Keratinocyte (primary cell): ENCODE measurements at regions not wholly inside any gene's neighbourhood (a gene's known extent, or its start where the extent isn't known, plus 50 kb on each side); places are given as distances from the start of the nearest gene placed in this dataset.

Experiments used
- DNase-seq: peaks from one replicate; pipeline ENCODE4 v3.0.0-alpha.2; 2011; ENCODE audit warnings: low read depth, missing footprints, low spot score
- FAIRE-seq: peaks from 2 replicates; lab custom pipeline; 2011; peaks lifted over from hg19 to GRCh38; lab: Jason Lieb, UNC
- H2AFZ ChIP-seq: 2 replicates; pipeline ENCODE4 v1.6.0; 2012; ENCODE audit warnings: low read length, control low read depth, inconsistent platforms; ENCODE audit not compliant: control insufficient read depth
- H3K27ac ChIP-seq: 2 replicates; pipeline ENCODE4 v1.5.1; 2011; ENCODE audit warnings: low read length; ENCODE audit not compliant: control insufficient read depth, insufficient read depth
- H3K27me3 ChIP-seq: 3 replicates; pipeline ENCODE4 v1.6.0; 2011; ENCODE audit warnings: low read length; ENCODE audit not compliant: control insufficient read depth, insufficient read depth; ENCODE audit errors: extremely low read depth
- H3K36me3 ChIP-seq, 2 experiments: 2 replicates in 1 of 2; 3 replicates in 1 of 2; pipeline ENCODE4 v1.5.1; 2011; ENCODE audit warnings: low read length in 2 of 2, mild to moderate bottlenecking in 1 of 2; ENCODE audit not compliant: control insufficient read depth in 2 of 2, insufficient read depth in 2 of 2; ENCODE audit errors: extremely low read depth in 1 of 2
- H3K4me1 ChIP-seq: 3 replicates; pipeline ENCODE4 v1.5.1; 2011; ENCODE audit warnings: low read length; ENCODE audit not compliant: control insufficient read depth, insufficient read depth; ENCODE audit errors: extremely low read depth
- H3K4me2 ChIP-seq: 3 replicates; pipeline ENCODE4 v1.6.0; 2011; ENCODE audit warnings: low read depth, low read length; ENCODE audit not compliant: control insufficient read depth, insufficient read depth; ENCODE audit errors: extremely low read depth
- H3K4me3 ChIP-seq, 3 experiments: fragments of 200-600 bp in 1 of 3; sonication (generic) in 1 of 3; 2 replicates in 2 of 3; 3 replicates in 1 of 3; pipeline ENCODE4 v1.5.1; 2011 to 2016; ENCODE audit warnings: low read length in 3 of 3, mild to moderate bottlenecking in 3 of 3, control low read depth in 2 of 3, inconsistent platforms in 1 of 3, low read depth in 1 of 3, mixed read lengths in 1 of 3, mixed run types in 1 of 3, moderate library complexity in 1 of 3; ENCODE audit not compliant: control insufficient read depth in 2 of 3, insufficient read depth in 2 of 3; ENCODE audit errors: extremely low read depth in 1 of 3
- H3K79me2 ChIP-seq: 2 replicates; pipeline ENCODE4 v1.6.0; 2012; ENCODE audit warnings: low read length; ENCODE audit not compliant: control insufficient read depth, insufficient read depth
- H3K9ac ChIP-seq: 3 replicates; pipeline ENCODE4 v1.6.0; 2011; ENCODE audit warnings: low read length; ENCODE audit not compliant: control insufficient read depth, insufficient read depth; ENCODE audit errors: extremely low read depth
- H3K9me1 ChIP-seq: 3 replicates; pipeline ENCODE4 v1.6.0; 2011; ENCODE audit warnings: low read length; ENCODE audit not compliant: control insufficient read depth, insufficient read depth; ENCODE audit errors: extremely low read depth
- H3K9me3 ChIP-seq: 2 replicates; pipeline ENCODE4 v1.5.1; 2012; ENCODE audit warnings: low read depth, low read length; ENCODE audit not compliant: control insufficient read depth
- H4K20me1 ChIP-seq: 3 replicates; pipeline ENCODE4 v1.6.0; 2011; ENCODE audit warnings: low read length; ENCODE audit not compliant: control insufficient read depth, insufficient read depth; ENCODE audit errors: extremely low read depth
- EZH2 ChIP-seq: IDR thresholded peaks from one replicate; pipeline ENCODE4 v1.6.1; 2012; ENCODE audit warnings: inconsistent platforms, mild to moderate bottlenecking, low read length, moderate library complexity
- dilution Hi-C: fragments of 300-500 bp; cut with MboI; formaldehyde crosslinking; loops from one replicate; pipeline ENCODE4 v1.7.0; 2020; ENCODE audit warnings: low sequenced_read_pairs; ENCODE audit not compliant: extremely low pct_ligation_motif_present
- TF ChIP-seq, protein P1 (sequence below), 3 experiments: IDR thresholded peaks in 1 of 3; conservative IDR thresholded peaks in 1 of 3; optimal IDR thresholded peaks in 1 of 3; 2 replicates in 2 of 3; 3 replicates in 1 of 3; pipeline versions ENCODE3 to v1.5.1; 2011; ENCODE audit warnings: low read length in 3 of 3, mild to moderate bottlenecking in 3 of 3, moderate library complexity in 2 of 3, control low read depth in 1 of 3, inconsistent platforms in 1 of 3; ENCODE audit not compliant: insufficient read depth in 2 of 3; ENCODE audit errors: extremely low read depth in 1 of 3

DNA sequence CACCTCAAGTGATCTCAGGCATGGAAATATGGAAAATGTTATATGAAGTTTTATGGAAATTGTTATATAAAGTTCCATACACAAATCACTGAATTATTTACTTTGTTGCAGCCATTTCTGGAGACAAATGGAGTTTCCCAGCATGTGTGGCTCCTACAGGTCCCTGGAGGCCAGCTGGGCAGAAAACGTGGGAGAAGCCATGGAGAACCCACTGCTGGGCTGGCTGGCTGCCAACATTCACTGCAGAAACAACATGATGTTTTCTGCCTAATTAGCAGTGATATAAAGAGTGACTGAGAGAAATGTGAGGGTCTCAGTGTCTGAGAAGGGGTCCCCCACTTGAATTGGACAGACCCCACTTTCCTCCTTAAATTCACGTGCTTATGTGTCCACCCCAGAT lies 208.8 kb upstream of the IRX2 start:
- Histone ChIP-seq H3K36me3 (no peaks in the 10 kb centered on the region), H3K4me3 (no peak overlapping the region), H4K20me1 (no peaks in the 10 kb centered on the region), H2AFZ (no peak overlapping the region), H3K9ac (no peak overlapping the region), H3K9me3 (no peaks in the 10 kb centered on the region), H3K4me2 (no peak overlapping the region), H3K79me2 (no peaks in the 10 kb centered on the region), H3K27me3 (no peaks in the 10 kb centered on the region), H3K27ac (no peak overlapping the region), H3K4me1 (no peaks in the 10 kb centered on the region), H3K9me1 (no peaks in the 10 kb centered on the region)
- TF ChIP-seq, protein P1, sequence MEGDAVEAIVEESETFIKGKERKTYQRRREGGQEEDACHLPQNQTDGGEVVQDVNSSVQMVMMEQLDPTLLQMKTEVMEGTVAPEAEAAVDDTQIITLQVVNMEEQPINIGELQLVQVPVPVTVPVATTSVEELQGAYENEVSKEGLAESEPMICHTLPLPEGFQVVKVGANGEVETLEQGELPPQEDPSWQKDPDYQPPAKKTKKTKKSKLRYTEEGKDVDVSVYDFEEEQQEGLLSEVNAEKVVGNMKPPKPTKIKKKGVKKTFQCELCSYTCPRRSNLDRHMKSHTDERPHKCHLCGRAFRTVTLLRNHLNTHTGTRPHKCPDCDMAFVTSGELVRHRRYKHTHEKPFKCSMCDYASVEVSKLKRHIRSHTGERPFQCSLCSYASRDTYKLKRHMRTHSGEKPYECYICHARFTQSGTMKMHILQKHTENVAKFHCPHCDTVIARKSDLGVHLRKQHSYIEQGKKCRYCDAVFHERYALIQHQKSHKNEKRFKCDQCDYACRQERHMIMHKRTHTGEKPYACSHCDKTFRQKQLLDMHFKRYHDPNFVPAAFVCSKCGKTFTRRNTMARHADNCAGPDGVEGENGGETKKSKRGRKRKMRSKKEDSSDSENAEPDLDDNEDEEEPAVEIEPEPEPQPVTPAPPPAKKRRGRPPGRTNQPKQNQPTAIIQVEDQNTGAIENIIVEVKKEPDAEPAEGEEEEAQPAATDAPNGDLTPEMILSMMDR (optimal IDR thresholded peaks at IDR 0.05 in 1 of 3, IDR thresholded peaks at IDR 0.05 in 1 of 3, conservative IDR thresholded peaks at IDR 0.05 in 1 of 3; ENCODE audit: extremely low read depth in 1 of 3, insufficient read depth in 2 of 3, low read length in 3 of 3), result no peak
- TF ChIP-seq EZH2, result no peak
- dilution Hi-C loops, result no loop called here
- no peak for FAIRE-seq
- no peak for DNase-seq

DNA sequence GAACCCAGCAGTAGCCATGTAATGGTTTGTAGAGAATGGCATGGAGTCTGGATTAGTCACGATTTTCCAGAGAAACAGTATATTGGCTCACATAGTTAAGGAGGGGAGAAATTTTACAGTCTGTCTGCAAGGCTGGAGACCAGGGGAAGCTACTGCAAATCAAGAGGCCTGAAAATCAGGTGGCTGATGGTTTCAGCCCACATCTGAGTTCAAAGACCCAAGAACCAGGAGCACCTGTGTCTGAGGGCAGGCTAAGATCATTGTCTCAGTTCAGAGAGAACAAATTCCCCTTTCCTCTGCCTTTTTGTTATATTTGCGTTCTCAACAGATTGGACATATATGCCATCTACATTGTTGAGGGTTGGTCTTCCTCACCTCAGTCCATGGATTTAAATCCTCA lies 207.5 kb upstream of the IRX2 start:
- Histone ChIP-seq H4K20me1 (no peaks in the 10 kb centered on the region), H2AFZ (no peak overlapping the region), H3K9me1 (no peaks in the 10 kb centered on the region), H3K27ac (no peak overlapping the region), H3K4me2 (no peak overlapping the region), H3K4me1 (no peaks in the 10 kb centered on the region), H3K9me3 (no peaks in the 10 kb centered on the region), H3K27me3 (no peaks in the 10 kb centered on the region), H3K9ac (no peak overlapping the region), H3K36me3 (no peaks in the 10 kb centered on the region), H3K79me2 (no peaks in the 10 kb centered on the region), H3K4me3 (no peak overlapping the region)
- dilution Hi-C loops, result no loop called here
- no peak for FAIRE-seq
- DNase-seq, result no peak
- TF ChIP-seq EZH2, result no peak
- TF ChIP-seq, protein P1 (optimal IDR thresholded peaks at IDR 0.05 in 1 of 3, IDR thresholded peaks at IDR 0.05 in 1 of 3, conservative IDR thresholded peaks at IDR 0.05 in 1 of 3; ENCODE audit: extremely low read depth in 1 of 3, insufficient read depth in 2 of 3, low read length in 3 of 3), result no peak
